Cardiac muscle cell (in vitro differentiated cells and primary cell): ENCODE measurements at regions not wholly inside any gene's neighbourhood (a gene's known extent, or its start where the extent isn't known, plus 50 kb on each side); places are given as distances from the start of the nearest gene placed in this dataset.
"Not testable (repeated sequence)": the region's sequence is repeated elsewhere in the genome, so short reads cannot be mapped to it uniquely, and the experiment has no call there.

Experiments used
- DNase-seq, 2 donors: peaks; one replicate each; pipeline versions ENCODE4 v3.0.0 to v3.0.0-alpha.2; 2010 to 2017; ENCODE audit warnings: low read depth in 1 of 2, low spot score in 1 of 2
- H3K27ac ChIP-seq: fragments of 200-600 bp; sonication (generic); 2 replicates; pipeline ENCODE4 v1.5.1; 2016
- H3K27me3 ChIP-seq: fragments of 200-600 bp; sonication (generic); 2 replicates; pipeline ENCODE4 v1.6.0; 2016; ENCODE audit warnings: control low read depth
- H3K36me3 ChIP-seq: fragments of 200-600 bp; sonication (generic); 2 replicates; pipeline ENCODE4 v1.5.1; 2016; ENCODE audit warnings: control low read depth
- H3K4me1 ChIP-seq: fragments of 200-600 bp; sonication (generic); 2 replicates; pipeline ENCODE4 v1.8.1; 2017; ENCODE audit warnings: low read depth, mild to moderate bottlenecking, mixed run types
- H3K4me3 ChIP-seq: fragments of 200-600 bp; sonication (generic); 2 replicates; pipeline ENCODE4 v1.5.1; 2016; ENCODE audit warnings: mild to moderate bottlenecking
- H3K9me3 ChIP-seq: fragments of 200-600 bp; sonication (generic); 2 replicates; pipeline ENCODE4 v1.5.1; 2017; ENCODE audit warnings: low read depth, mild to moderate bottlenecking, control low read depth
- CTCF ChIP-seq: IDR thresholded peaks from 2 replicates; pipeline ENCODE4 v1.5.1; 2012; ENCODE audit warnings: low read depth, mild to moderate bottlenecking, low read length

- Histone ChIP-seq H3K4me3 (no peak overlapping the region), H3K4me1 (no peaks in the 10 kb centered on the region), H3K27me3 (no peaks in the 10 kb centered on the region), H3K9me3 (no peaks in the 10 kb centered on the region), H3K36me3 (no peaks in the 10 kb centered on the region), H3K27ac (no peak overlapping the region)
- no peak for TF ChIP-seq CTCF
- DNase-seq = no peak
These were observed 128.7 kb upstream of the COL5A2 start for GRCh38 chr2:189308056-189308790.

GRCh38 chr2:189309331-189309730 lies 129.8 kb upstream of the COL5A2 start:
- Histone ChIP-seq H3K27ac (no peak overlapping the region), H3K4me3 (no peak overlapping the region), H3K9me3 (no peaks in the 10 kb centered on the region), H3K27me3 (no peaks in the 10 kb centered on the region), H3K4me1 (no peaks in the 10 kb centered on the region), H3K36me3 (no peaks in the 10 kb centered on the region)
- no peak for TF ChIP-seq CTCF
- DNase-seq = no peak

GRCh38 chr2:189312211-189312610 lies 129.1 kb upstream of the WDR75 start:
- no peak for DNase-seq
- Histone ChIP-seq H3K27ac (no peak overlapping the region), H3K9me3 (no peaks in the 10 kb centered on the region), H3K27me3 (no peaks in the 10 kb centered on the region), H3K4me1 (no peaks in the 10 kb centered on the region), H3K36me3 (no peaks in the 10 kb centered on the region), H3K4me3 (no peak overlapping the region)
- no peak for TF ChIP-seq CTCF

- Histone ChIP-seq H3K4me3 (no peak overlapping the region), H3K36me3 (no peaks in the 10 kb centered on the region), H3K27me3 (no peaks in the 10 kb centered on the region), H3K4me1 (no peaks in the 10 kb centered on the region), H3K9me3 (no peaks in the 10 kb centered on the region), H3K27ac (no peak overlapping the region)
- DNase-seq = no peak
- no peak for TF ChIP-seq CTCF
These were observed 128.6 kb upstream of the WDR75 start for GRCh38 chr2:189312643-189313042.

- no peak for TF ChIP-seq CTCF
- Histone ChIP-seq H3K4me1 (no peaks in the 10 kb centered on the region), H3K9me3 (no peaks in the 10 kb centered on the region), H3K27me3 (no peaks in the 10 kb centered on the region), H3K27ac (no peak overlapping the region), H3K4me3 (no peak overlapping the region), H3K36me3 (no peaks in the 10 kb centered on the region)
- DNase-seq = no peak
These were observed 122.5 kb upstream of the WDR75 start for GRCh38 chr2:189318761-189319160.

GRCh38 chr2:189319424-189319823 lies 121.8 kb upstream of the WDR75 start:
- H3K4me3 ChIP-seq, H3K27ac ChIP-seq, H3K4me1 ChIP-seq, H3K9me3 ChIP-seq, H3K36me3 ChIP-seq, DNase-seq, H3K27me3 ChIP-seq: not testable (repeated sequence)
